ENCODE measurements at regions not wholly inside any gene's neighbourhood (a gene's known extent, or its start where the extent isn't known, plus 50 kb on each side); places are given as distances from the start of the nearest gene placed in this dataset.

GRCh38 chr5:12467799-12468198 lies 563.6 kb upstream of the CTNND2 start:
- DNase-seq: no peak

- DNase-seq: no peak
These were observed 556.4 kb upstream of the CTNND2 start for GRCh38 chr5:12460493-12461261.

GRCh38 chr5:12459326-12459725 lies 555.1 kb upstream of the CTNND2 start:
- no peak for DNase-seq

- no peak for DNase-seq
These were observed 514.8 kb upstream of the CTNND2 start for GRCh38 chr5:12419075-12419474.

- DNase-seq: no peak
These were observed 509.3 kb upstream of the CTNND2 start for GRCh38 chr5:12413585-12413984.

GRCh38 chr5:12413075-12413474 lies 508.8 kb upstream of the CTNND2 start:
- no peak for DNase-seq

GRCh38 chr5:12399868-12400267 lies 495.6 kb upstream of the CTNND2 start:
- no peak for DNase-seq

- DNase-seq: no peak
These were observed 488.0 kb upstream of the CTNND2 start for GRCh38 chr5:12392246-12392645.

- DNase-seq: no peak
These were observed 480.8 kb upstream of the CTNND2 start for GRCh38 chr5:12385095-12385494.

- DNase-seq: no peak
These were observed 479.8 kb upstream of the CTNND2 start for GRCh38 chr5:12384005-12384404.

GRCh38 chr5:12367973-12368372 lies 463.7 kb upstream of the CTNND2 start:
- DNase-seq: no peak

GRCh38 chr5:12360218-12360617 lies 456.0 kb upstream of the CTNND2 start:
- no peak for DNase-seq

GRCh38 chr5:12358371-12359090 lies 454.3 kb upstream of the CTNND2 start:
- DNase-seq: no peak

- no peak for DNase-seq
These were observed 453.4 kb upstream of the CTNND2 start for GRCh38 chr5:12357626-12358025.

- DNase-seq: no peak
These were observed 450.4 kb upstream of the CTNND2 start for GRCh38 chr5:12354686-12355085.

- DNase-seq: no peak
These were observed 439.3 kb upstream of the CTNND2 start for GRCh38 chr5:12343558-12343957.

GRCh38 chr5:12335938-12336337 lies 431.7 kb upstream of the CTNND2 start:
- DNase-seq: no peak

GRCh38 chr5:12332480-12332879 lies 428.2 kb upstream of the CTNND2 start:
- DNase-seq: no peak

GRCh38 chr5:12330993-12331588 lies 426.8 kb upstream of the CTNND2 start:
- no peak for DNase-seq

GRCh38 chr5:12330381-12330780 lies 426.1 kb upstream of the CTNND2 start:
- DNase-seq: no peak

- DNase-seq: no peak
These were observed 419.5 kb upstream of the CTNND2 start for GRCh38 chr5:12323637-12324229.

- DNase-seq: no peak
These were observed 417.8 kb upstream of the CTNND2 start for GRCh38 chr5:12322042-12322441.

- no peak for DNase-seq
These were observed 416.1 kb upstream of the CTNND2 start for GRCh38 chr5:12320331-12320730.

- DNase-seq: no peak
These were observed 412.6 kb upstream of the CTNND2 start for GRCh38 chr5:12316812-12317211.
